Stimulated activated CD4-positive, alpha-beta T cell treated with anti-CD3 and anti-CD28 coated beads, Interleukin-12 subunit alpha, Interleukin-12 subunit beta, amount 100 ng/mL, for 24 hours (primary cell): ENCODE measurements at regions not wholly inside any gene's neighbourhood (a gene's known extent, or its start where the extent isn't known, plus 50 kb on each side); places are given as distances from the start of the nearest gene placed in this dataset.
"Not testable (repeated sequence)": the region's sequence is repeated elsewhere in the genome, so short reads cannot be mapped to it uniquely, and the experiment has no call there.

Source experiments
- DNase-seq, 2 experiments: peaks; one replicate each; pipeline ENCODE4 v3.0.0-alpha.2; 2020; ENCODE audit warnings: low read depth in 2 of 2

- DNase-seq = no peak
Observed at GRCh38 chr15:87579537-87579936, 677.0 kb downstream of the NTRK3 start.

GRCh38 chr15:87578776-87579175 is 677.8 kb downstream of the NTRK3 start:
- DNase-seq = no peak

GRCh38 chr15:87577336-87577735 is 679.2 kb downstream of the NTRK3 start:
- DNase-seq = no peak

GRCh38 chr15:87576486-87577176 is 679.9 kb downstream of the NTRK3 start:
- no peak for DNase-seq

GRCh38 chr15:87575896-87576473 is 680.6 kb downstream of the NTRK3 start:
- DNase-seq = no peak

- no peak for DNase-seq
Observed at GRCh38 chr15:87573534-87573933, 683.0 kb downstream of the NTRK3 start.

- DNase-seq = no peak
Observed at GRCh38 chr15:87573039-87573438, 683.5 kb downstream of the NTRK3 start.

GRCh38 chr15:87572381-87572910 is 684.1 kb downstream of the NTRK3 start:
- no peak for DNase-seq

GRCh38 chr15:87570206-87570605 is 686.3 kb downstream of the NTRK3 start:
- DNase-seq = no peak

GRCh38 chr15:87569581-87569980 is 687.0 kb downstream of the NTRK3 start:
- DNase-seq = no peak

- no peak for DNase-seq
Observed at GRCh38 chr15:87567406-87568030, 689.0 kb downstream of the NTRK3 start.

GRCh38 chr15:87566236-87566635 is 690.3 kb downstream of the NTRK3 start:
- no peak for DNase-seq

GRCh38 chr15:87564681-87565080 is 691.9 kb downstream of the NTRK3 start:
- no peak for DNase-seq

- DNase-seq = no peak
Observed at GRCh38 chr15:87563869-87564268, 692.7 kb downstream of the NTRK3 start.

- DNase-seq = no peak
Observed at GRCh38 chr15:87562203-87562602, 694.3 kb downstream of the NTRK3 start.

- no peak for DNase-seq
Observed at GRCh38 chr15:87561641-87562040, 694.9 kb downstream of the NTRK3 start.

GRCh38 chr15:87557881-87558280 is 698.7 kb downstream of the NTRK3 start:
- DNase-seq = no peak

- no peak for DNase-seq
Observed at GRCh38 chr15:87556886-87557285, 699.7 kb downstream of the NTRK3 start.

GRCh38 chr15:87549860-87550259 is 706.7 kb downstream of the NTRK3 start:
- no peak for DNase-seq

- no peak for DNase-seq
Observed at GRCh38 chr15:87549296-87549695, 707.2 kb downstream of the NTRK3 start.

- DNase-seq = not testable (repeated sequence)
Observed at GRCh38 chr15:87548590-87548989, 707.9 kb downstream of the NTRK3 start.

- DNase-seq = no peak
Observed at GRCh38 chr15:87547470-87548181, 708.9 kb downstream of the NTRK3 start.
